Endothelial cell (in vitro differentiated cells): ENCODE measurements at regions not wholly inside any gene's neighbourhood (a gene's known extent, or its start where the extent isn't known, plus 50 kb on each side); places are given as distances from the start of the nearest gene placed in this dataset.

Source experiments
- DNase-seq: peaks from one replicate; pipeline ENCODE4 v3.0.0; 2021; ENCODE audit warnings: low spot score
- H3K27ac Mint-ChIP-seq: one replicate; pipeline ENCODE4 v1.8.0; 2021; ENCODE audit warnings: mixed read lengths, inconsistent platforms; ENCODE audit not compliant: unreplicated experiment
- H3K27me3 Mint-ChIP-seq: one replicate; pipeline ENCODE4 v1.8.0; 2021; ENCODE audit warnings: mild to moderate bottlenecking, moderate library complexity, mixed read lengths, inconsistent platforms; ENCODE audit not compliant: unreplicated experiment
- H3K36me3 Mint-ChIP-seq: one replicate; pipeline ENCODE4 v1.8.0; 2021; ENCODE audit warnings: mild to moderate bottlenecking, low read depth, mixed read lengths, inconsistent platforms; ENCODE audit not compliant: unreplicated experiment
- H3K4me1 Mint-ChIP-seq: one replicate; pipeline ENCODE4 v1.8.0; 2021; ENCODE audit warnings: mild to moderate bottlenecking, mixed read lengths, inconsistent platforms; ENCODE audit not compliant: unreplicated experiment
- H3K4me3 Mint-ChIP-seq: one replicate; pipeline ENCODE4 v1.8.0; 2021; ENCODE audit warnings: mild to moderate bottlenecking, mixed read lengths, inconsistent platforms; ENCODE audit not compliant: unreplicated experiment
- H3K9me3 Mint-ChIP-seq: one replicate; pipeline ENCODE4 v1.8.0; 2021; ENCODE audit warnings: mixed read lengths, inconsistent platforms; ENCODE audit not compliant: unreplicated experiment
- CTCF ChIP-seq: fragments of 200-600 bp; sonication (generic); IDR thresholded peaks from one replicate; pipeline ENCODE4 v1.5.0; 2021; ENCODE audit warnings: antibody characterized with exemption; ENCODE audit not compliant: unreplicated experiment

DNA sequence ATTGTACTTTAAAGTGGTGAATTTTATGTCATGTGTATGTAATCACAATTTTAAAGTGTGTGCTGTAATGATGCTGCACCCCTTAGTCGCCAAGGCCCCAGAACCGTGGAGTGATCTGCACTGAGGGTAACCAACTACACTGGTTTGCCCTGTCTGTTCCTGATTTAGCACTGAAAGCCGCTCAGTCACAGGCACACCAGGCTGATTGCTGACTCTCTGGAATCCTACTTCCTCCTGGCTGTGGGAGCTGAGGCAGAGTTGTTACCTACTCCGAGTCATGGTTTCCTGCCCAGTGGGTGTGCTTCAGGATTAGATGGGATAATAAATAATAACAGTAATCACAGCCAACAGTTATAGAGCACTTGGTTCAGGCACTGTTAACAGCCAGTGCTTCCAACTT is 645.4 kb downstream of the BCOR start:
- no peaks in the 10 kb centered on the region for H3K36me3 Mint-ChIP-seq
- H3K9me3 Mint-ChIP-seq: no peaks in the 10 kb centered on the region
- H3K27me3 Mint-ChIP-seq: no peaks in the 10 kb centered on the region
- H3K4me1 Mint-ChIP-seq: peaks cover 5% of the 10 kb centered on the region
- no peak overlapping the region for H3K27ac Mint-ChIP-seq
- H3K4me3 Mint-ChIP-seq: no peak overlapping the region
- no peak for DNase-seq
- no peak for TF ChIP-seq CTCF

DNA sequence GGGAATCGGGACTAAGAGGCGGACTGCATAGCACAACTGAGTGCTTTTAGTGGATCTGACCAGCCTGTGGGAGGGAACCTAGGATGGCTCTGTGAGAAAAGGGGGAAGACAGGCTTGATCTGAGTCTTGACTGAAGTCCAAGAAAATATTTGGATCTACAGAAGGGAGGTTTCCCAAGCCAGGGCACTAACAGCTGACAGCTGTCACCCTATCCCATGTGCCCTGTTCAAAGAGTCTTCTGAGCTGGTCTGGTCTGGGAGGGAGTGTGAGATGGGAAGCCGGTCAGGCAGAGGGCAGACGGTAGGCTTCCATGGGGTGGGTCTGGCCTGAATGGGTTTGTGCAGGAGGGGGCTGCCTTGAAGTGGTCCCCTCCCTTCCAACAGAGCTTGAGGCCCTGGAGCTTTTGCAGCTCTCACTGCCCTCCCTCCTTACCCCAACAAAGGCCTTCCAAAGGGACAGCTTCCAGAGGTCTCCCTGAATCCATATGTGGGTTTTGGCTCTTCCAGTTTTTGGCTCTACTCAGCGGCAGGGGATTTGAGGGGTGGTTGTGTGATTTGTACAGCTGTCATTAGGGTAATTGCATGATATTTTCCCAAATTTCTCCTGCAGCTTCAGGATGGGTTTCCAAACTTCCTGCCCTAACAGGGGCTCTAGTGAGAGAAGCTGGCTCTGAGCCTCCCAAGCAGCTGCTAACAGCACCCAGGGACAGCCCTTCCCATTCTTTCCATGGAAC is 643.7 kb downstream of the BCOR start:
- DNase-seq: no peak
- Mint-ChIP-seq H3K4me3 (no peak overlapping the region), H3K27me3 (no peaks in the 10 kb centered on the region), H3K27ac (no peak overlapping the region), H3K4me1 (peaks cover 5% of the 10 kb centered on the region), H3K36me3 (no peaks in the 10 kb centered on the region), H3K9me3 (no peaks in the 10 kb centered on the region)
- TF ChIP-seq CTCF: no peak

- H3K4me3 Mint-ChIP-seq: no peak overlapping the region
- H3K36me3 Mint-ChIP-seq: no peaks in the 10 kb centered on the region
- no peaks in the 10 kb centered on the region for H3K9me3 Mint-ChIP-seq
- H3K27ac Mint-ChIP-seq: no peak overlapping the region
- no peaks in the 10 kb centered on the region for H3K4me1 Mint-ChIP-seq
- no peak for TF ChIP-seq CTCF
- DNase-seq: no peak
- H3K27me3 Mint-ChIP-seq: no peaks in the 10 kb centered on the region
Measured at GRCh38 chrX:39456894-39457604, 640.7 kb downstream of the BCOR start.

DNA sequence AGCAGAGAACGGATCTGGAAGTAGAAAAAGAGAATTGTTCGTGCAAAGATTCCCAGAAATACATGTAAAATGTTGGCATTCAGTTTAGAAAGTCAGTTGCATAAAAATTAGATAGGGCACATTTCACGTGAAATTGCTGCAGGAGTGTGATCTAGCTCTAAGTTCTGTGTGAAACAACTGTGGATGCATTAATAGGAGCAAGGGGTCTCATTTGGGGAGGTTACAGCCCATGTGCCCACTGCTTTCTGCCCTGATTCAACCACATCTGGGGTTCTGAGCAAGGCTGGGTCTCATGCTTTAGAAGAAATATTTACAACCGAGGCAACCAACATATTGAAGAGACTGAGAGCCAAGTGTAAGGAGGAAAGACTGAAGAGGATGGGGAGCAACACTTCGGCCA is 639.0 kb downstream of the BCOR start:
- TF ChIP-seq CTCF: no peak
- Mint-ChIP-seq H3K4me1 (no peaks in the 10 kb centered on the region), H3K4me3 (no peak overlapping the region), H3K36me3 (no peaks in the 10 kb centered on the region), H3K27ac (no peak overlapping the region), H3K9me3 (no peaks in the 10 kb centered on the region), H3K27me3 (peaks cover 2% of the 10 kb centered on the region)
- no peak for DNase-seq

DNA sequence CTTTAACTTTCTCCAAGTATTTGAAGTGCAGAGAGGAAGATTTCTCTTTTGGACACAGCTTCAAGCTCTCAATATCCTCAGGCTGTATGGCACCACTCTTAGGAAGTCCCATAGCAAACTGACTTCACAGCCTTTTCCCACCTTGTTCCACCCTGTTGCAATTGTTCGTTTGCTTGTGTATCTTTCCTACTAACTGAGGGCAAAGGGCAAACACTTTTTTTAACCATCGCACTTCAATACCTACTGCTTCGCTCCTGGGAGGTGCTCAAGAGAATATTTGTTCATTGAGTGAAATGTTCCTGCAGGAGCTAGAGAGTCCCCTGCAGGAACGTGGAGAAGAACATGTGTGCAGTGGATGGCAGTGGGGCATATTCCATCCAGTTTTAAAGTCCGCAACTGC is 638.6 kb downstream of the BCOR start:
- no peak overlapping the region for H3K4me3 Mint-ChIP-seq
- no peaks in the 10 kb centered on the region for H3K9me3 Mint-ChIP-seq
- no peak for DNase-seq
- H3K36me3 Mint-ChIP-seq: no peaks in the 10 kb centered on the region
- H3K4me1 Mint-ChIP-seq: no peaks in the 10 kb centered on the region
- TF ChIP-seq CTCF: no peak
- H3K27me3 Mint-ChIP-seq: peaks cover 2% of the 10 kb centered on the region
- H3K27ac Mint-ChIP-seq: no peak overlapping the region
